Brain microvascular endothelial cell (primary cell): ENCODE measurements at regions not wholly inside any gene's neighbourhood (a gene's known extent, or its start where the extent isn't known, plus 50 kb on each side); places are given as distances from the start of the nearest gene placed in this dataset.

Experiments
- DNase-seq: peaks from one replicate; pipeline ENCODE4 v3.0.0-alpha.2; 2020
- H3K27ac ChIP-seq: fragments of 250-450 bp; sonication (Bioruptor Pico); 2 replicates; pipeline ENCODE4 v1.5.1; 2020; ENCODE audit warnings: mild to moderate bottlenecking, moderate library complexity
- H3K27me3 ChIP-seq: fragments of 250-450 bp; sonication (Bioruptor Pico); replicated peaks from 2 replicates; pipeline ENCODE4 v1.5.1; 2020; ENCODE audit warnings: mild to moderate bottlenecking
- H3K36me3 ChIP-seq: fragments of 250-450 bp; sonication (Bioruptor Pico); replicated peaks from 2 replicates; pipeline ENCODE4 v1.5.1; 2020; ENCODE audit warnings: mild to moderate bottlenecking
- H3K4me3 ChIP-seq: 2 replicates; pipeline ENCODE4 v1.5.1; 2011; ENCODE audit warnings: low read depth, mild to moderate bottlenecking, control low read depth, low read length, moderate library complexity
- CTCF ChIP-seq: IDR thresholded peaks from 2 replicates; pipeline ENCODE4 v1.5.1; 2011; ENCODE audit warnings: low read depth, mild to moderate bottlenecking, moderate library complexity, low read length, control low read depth, inconsistent platforms; ENCODE audit errors: missing control alignments
- in situ Hi-C: cut with HindIII; loops from 2 replicates; pipeline ENCODE4 v1.10.0; 2017; ENCODE audit warnings: low sequenced_read_pairs, low pct_ligation_motif_present

GRCh38 chr2:64345998-64346397, 108.0 kb upstream of the LGALSL start:
- H3K36me3 ChIP-seq: no peaks in the 10 kb centered on the region
- no peak for TF ChIP-seq CTCF

GRCh38 chr2:64348386-64349130, 105.4 kb upstream of the LGALSL start:
- Histone ChIP-seq H3K27me3 (peaks cover 5% of the 10 kb centered on the region), H3K36me3 (no peaks in the 10 kb centered on the region), H3K27ac (no peak overlapping the region), H3K4me3 (no peak overlapping the region)
- DNase-seq: no peak
- TF ChIP-seq CTCF: no peak
- in situ Hi-C loops: no loop called here

More at GRCh38 chr2:64345998-64346397, 108.0 kb upstream of the LGALSL start:
- Histone ChIP-seq H3K4me3 (no peak overlapping the region), H3K27me3 (peaks cover 5% of the 10 kb centered on the region), H3K27ac (no peak overlapping the region)
- in situ Hi-C loops: no loop called here
- no peak for DNase-seq

DNA sequence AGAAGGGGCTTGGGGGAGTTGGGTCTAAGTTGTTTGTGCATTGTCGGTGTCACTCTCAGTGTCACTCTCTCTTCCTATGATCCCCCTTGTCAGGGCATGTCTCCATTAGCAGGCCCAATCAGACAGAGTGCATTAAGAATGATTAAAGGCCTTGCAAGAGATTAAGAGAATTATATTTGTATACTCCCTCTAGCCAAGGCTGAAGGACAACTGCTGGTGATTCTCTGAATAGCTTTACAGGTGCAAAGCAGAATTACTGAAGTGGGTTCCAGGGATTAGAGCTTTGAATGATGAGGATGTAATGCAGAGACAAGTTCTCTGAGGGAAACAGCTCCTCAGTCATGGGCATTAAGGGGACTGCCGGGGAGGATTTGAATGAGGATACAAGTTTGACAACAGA, 104.8 kb upstream of the LGALSL start:
- no peak for DNase-seq
- no peak overlapping the region for H3K4me3 ChIP-seq
- TF ChIP-seq CTCF: no peak
- H3K27ac ChIP-seq: no peak overlapping the region
- in situ Hi-C loops: no loop called here
- no peaks in the 10 kb centered on the region for H3K36me3 ChIP-seq
- H3K27me3 ChIP-seq: peaks cover 5% of the 10 kb centered on the region

- Histone ChIP-seq H3K36me3 (no peaks in the 10 kb centered on the region), H3K27ac (no peak overlapping the region), H3K27me3 (no peaks in the 10 kb centered on the region), H3K4me3 (no peak overlapping the region)
- TF ChIP-seq CTCF: no peak
- DNase-seq: no peak
- in situ Hi-C loops: no loop called here
Measured at GRCh38 chr2:64350996-64351395, 103.0 kb upstream of the LGALSL start.

GRCh38 chr2:64352292-64352691, 101.7 kb upstream of the LGALSL start:
- Histone ChIP-seq H3K36me3 (no peaks in the 10 kb centered on the region), H3K4me3 (no peak overlapping the region), H3K27ac (no peak overlapping the region), H3K27me3 (peaks cover 6% of the 10 kb centered on the region)
- no peak for TF ChIP-seq CTCF
- no peak for DNase-seq
- in situ Hi-C loops: no loop called here
